SK-N-SH treated with all-trans-retinoic acid at 6 μM for 48 hours (cell line): ENCODE measurements at regions not wholly inside any gene's neighbourhood (a gene's known extent, or its start where the extent isn't known, plus 50 kb on each side); places are given as distances from the start of the nearest gene placed in this dataset.

Source experiments
- ATAC-seq: fragments of 200-7000 bp; cut with Tn5 transposase; 3 replicates; pipeline ENCODE4 v1.9.1; 2020; ENCODE audit warnings: mild to moderate bottlenecking, moderate library complexity
- ARNTL ChIP-seq: fragments of 450-650 bp; formaldehyde crosslinking; IDR thresholded peaks from 2 replicates; pipeline ENCODE4 v1.5.0; 2020; ENCODE audit warnings: low read depth, mild to moderate bottlenecking, moderate library complexity, borderline replicate concordance
- BACH2 ChIP-seq: fragments of 250-450 bp; sonication (Bioruptor Pico); IDR thresholded peaks from 2 replicates; pipeline ENCODE4 v1.9.0; 2021; ENCODE audit warnings: mild to moderate bottlenecking, borderline replicate concordance
- CSDC2 ChIP-seq: fragments of 250-450 bp; sonication (Bioruptor Pico); IDR thresholded peaks from 2 replicates; pipeline ENCODE4 v1.5.0; 2020; ENCODE audit warnings: mild to moderate bottlenecking, moderate library complexity
- ESRRG ChIP-seq: fragments of 250-450 bp; sonication (Bioruptor Pico); IDR thresholded peaks from 2 replicates; pipeline ENCODE4 v1.6.1; 2021; ENCODE audit warnings: mild to moderate bottlenecking
- GLIS3 ChIP-seq: fragments of 250-450 bp; sonication (Bioruptor Pico); IDR thresholded peaks from 2 replicates; pipeline ENCODE4 v1.5.0; 2020; ENCODE audit warnings: mild to moderate bottlenecking, moderate library complexity
- ISL1 ChIP-seq: fragments of 250-450 bp; sonication (Bioruptor Pico); IDR thresholded peaks from 2 replicates; pipeline ENCODE4 v2.1.2; 2022; ENCODE audit warnings: mild to moderate bottlenecking, moderate library complexity
- POU6F1 ChIP-seq: fragments of 250-450 bp; sonication (Bioruptor Pico); IDR thresholded peaks from 2 replicates; pipeline ENCODE4 v1.8.0; 2021; ENCODE audit warnings: low read depth, mild to moderate bottlenecking, moderate library complexity, borderline replicate concordance
- PPARA ChIP-seq: fragments of 250-450 bp; sonication (Bioruptor Pico); IDR thresholded peaks from 2 replicates; pipeline ENCODE4 v1.5.0; 2020; ENCODE audit warnings: mild to moderate bottlenecking, borderline replicate concordance
- RARB ChIP-seq: fragments of 250-450 bp; sonication (Bioruptor Pico); IDR thresholded peaks from 2 replicates; pipeline ENCODE4 v1.8.0; 2021; ENCODE audit warnings: mild to moderate bottlenecking, moderate library complexity
- SNAI2 ChIP-seq: fragments of 250-450 bp; sonication (Bioruptor Pico); IDR thresholded peaks from 2 replicates; pipeline ENCODE4 v1.5.0; 2020; ENCODE audit warnings: mild to moderate bottlenecking, moderate library complexity
- TCF4 ChIP-seq: fragments of 250-450 bp; sonication (Bioruptor Pico); IDR thresholded peaks from 2 replicates; pipeline ENCODE4 v1.8.0; 2021; ENCODE audit warnings: mild to moderate bottlenecking, moderate library complexity, borderline replicate concordance
- TOX ChIP-seq: fragments of 250-450 bp; sonication (Bioruptor Pico); IDR thresholded peaks from 2 replicates; pipeline ENCODE4 v1.8.0; 2021; ENCODE audit warnings: mild to moderate bottlenecking, moderate library complexity, borderline replicate concordance
- ZC3H10 ChIP-seq: fragments of 250-450 bp; sonication (Bioruptor Pico); IDR thresholded peaks from 2 replicates; pipeline ENCODE4 v1.5.1; 2021; ENCODE audit warnings: mild to moderate bottlenecking, moderate library complexity
- ZFP3 ChIP-seq: fragments of 250-450 bp; sonication (Bioruptor Pico); IDR thresholded peaks from 2 replicates; pipeline ENCODE4 v1.5.0; 2020; ENCODE audit warnings: mild to moderate bottlenecking, moderate library complexity
- ZNF565 ChIP-seq: fragments of 450-650 bp; formaldehyde crosslinking; conservative IDR thresholded peaks from 2 replicates; pipeline ENCODE4 v1.5.0; 2020; ENCODE audit warnings: low read depth, mild to moderate bottlenecking, moderate library complexity
- ZNF70 ChIP-seq: fragments of 450-650 bp; formaldehyde crosslinking; IDR thresholded peaks from 2 replicates; pipeline ENCODE4 v1.5.0; 2020; ENCODE audit warnings: mild to moderate bottlenecking, moderate library complexity
- ZNF8 ChIP-seq: fragments of 450-650 bp; formaldehyde crosslinking; IDR thresholded peaks from 2 replicates; pipeline ENCODE4 v1.5.0; 2020; ENCODE audit warnings: mild to moderate bottlenecking, moderate library complexity
- TF ChIP-seq, protein P1 (sequence below): fragments of 250-450 bp; sonication (Bioruptor Pico); IDR thresholded peaks from 2 replicates; pipeline ENCODE4 v1.8.0; 2020; ENCODE audit warnings: mild to moderate bottlenecking, moderate library complexity, borderline replicate concordance
- TF ChIP-seq, protein P2 (sequence below): fragments of 250-450 bp; sonication (Bioruptor Pico); IDR thresholded peaks from 2 replicates; pipeline ENCODE4 v1.5.1; 2020; ENCODE audit warnings: low read depth, mild to moderate bottlenecking, moderate library complexity
- TF ChIP-seq, protein P3 (sequence below): fragments of 250-450 bp; sonication (Bioruptor Pico); IDR thresholded peaks from 2 replicates; pipeline ENCODE4 v1.5.0; 2020; ENCODE audit warnings: mild to moderate bottlenecking, moderate library complexity
- TF ChIP-seq, protein P4 (sequence below): fragments of 250-450 bp; sonication (Bioruptor Pico); IDR thresholded peaks from 2 replicates; pipeline ENCODE4 v1.5.1; 2021; ENCODE audit warnings: mild to moderate bottlenecking, moderate library complexity

DNA sequence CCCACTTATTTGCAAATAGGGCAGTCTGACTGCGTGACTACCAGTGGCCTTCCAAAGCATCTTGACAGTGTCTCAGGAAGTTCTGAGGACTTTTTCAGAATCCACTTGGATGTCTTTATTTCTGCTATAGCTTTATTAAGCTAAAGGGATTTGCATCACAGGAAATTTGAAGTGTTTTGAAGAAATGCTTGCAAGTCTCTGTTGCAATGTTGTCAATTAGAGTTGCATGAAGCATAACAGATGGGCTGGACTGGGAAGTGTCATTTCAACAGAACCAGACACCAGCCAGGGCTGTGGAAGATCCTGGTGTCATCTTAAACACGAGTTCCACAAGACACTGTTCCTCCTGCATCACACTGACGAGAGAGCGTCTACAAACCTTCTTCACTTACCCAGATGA lies 224.5 kb downstream of the EN1 start:
- no peak for TF ChIP-seq TCF4 (CRISPR knock-in tag)
- no peak for TF ChIP-seq BACH2 (CRISPR knock-in tag)
- TF ChIP-seq, protein P1, sequence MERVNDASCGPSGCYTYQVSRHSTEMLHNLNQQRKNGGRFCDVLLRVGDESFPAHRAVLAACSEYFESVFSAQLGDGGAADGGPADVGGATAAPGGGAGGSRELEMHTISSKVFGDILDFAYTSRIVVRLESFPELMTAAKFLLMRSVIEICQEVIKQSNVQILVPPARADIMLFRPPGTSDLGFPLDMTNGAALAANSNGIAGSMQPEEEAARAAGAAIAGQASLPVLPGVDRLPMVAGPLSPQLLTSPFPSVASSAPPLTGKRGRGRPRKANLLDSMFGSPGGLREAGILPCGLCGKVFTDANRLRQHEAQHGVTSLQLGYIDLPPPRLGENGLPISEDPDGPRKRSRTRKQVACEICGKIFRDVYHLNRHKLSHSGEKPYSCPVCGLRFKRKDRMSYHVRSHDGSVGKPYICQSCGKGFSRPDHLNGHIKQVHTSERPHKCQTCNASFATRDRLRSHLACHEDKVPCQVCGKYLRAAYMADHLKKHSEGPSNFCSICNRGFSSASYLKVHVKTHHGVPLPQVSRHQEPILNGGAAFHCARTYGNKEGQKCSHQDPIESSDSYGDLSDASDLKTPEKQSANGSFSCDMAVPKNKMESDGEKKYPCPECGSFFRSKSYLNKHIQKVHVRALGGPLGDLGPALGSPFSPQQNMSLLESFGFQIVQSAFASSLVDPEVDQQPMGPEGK (CRISPR knock-in tag) = no peak
- no peak for TF ChIP-seq ESRRG (CRISPR knock-in tag)
- no peak for TF ChIP-seq ZNF70 (CRISPR knock-in tag)
- no peak for TF ChIP-seq ZNF565 (CRISPR knock-in tag)
- TF ChIP-seq ARNTL (CRISPR knock-in tag) = no peak
- no peak for TF ChIP-seq POU6F1 (CRISPR knock-in tag)
- no peak for TF ChIP-seq ZC3H10
- TF ChIP-seq, protein P2, sequence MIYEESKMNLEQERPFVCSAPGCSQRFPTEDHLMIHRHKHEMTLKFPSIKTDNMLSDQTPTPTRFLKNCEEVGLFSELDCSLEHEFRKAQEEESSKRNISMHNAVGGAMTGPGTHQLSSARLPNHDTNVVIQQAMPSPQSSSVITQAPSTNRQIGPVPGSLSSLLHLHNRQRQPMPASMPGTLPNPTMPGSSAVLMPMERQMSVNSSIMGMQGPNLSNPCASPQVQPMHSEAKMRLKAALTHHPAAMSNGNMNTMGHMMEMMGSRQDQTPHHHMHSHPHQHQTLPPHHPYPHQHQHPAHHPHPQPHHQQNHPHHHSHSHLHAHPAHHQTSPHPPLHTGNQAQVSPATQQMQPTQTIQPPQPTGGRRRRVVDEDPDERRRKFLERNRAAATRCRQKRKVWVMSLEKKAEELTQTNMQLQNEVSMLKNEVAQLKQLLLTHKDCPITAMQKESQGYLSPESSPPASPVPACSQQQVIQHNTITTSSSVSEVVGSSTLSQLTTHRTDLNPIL = no peak
- no peak for TF ChIP-seq GLIS3
- no peak for TF ChIP-seq ZNF8 (CRISPR knock-in tag)
- TF ChIP-seq SNAI2 (CRISPR knock-in tag) = no peak
- no peak for TF ChIP-seq CSDC2 (CRISPR knock-in tag)
- TF ChIP-seq, protein P3, sequence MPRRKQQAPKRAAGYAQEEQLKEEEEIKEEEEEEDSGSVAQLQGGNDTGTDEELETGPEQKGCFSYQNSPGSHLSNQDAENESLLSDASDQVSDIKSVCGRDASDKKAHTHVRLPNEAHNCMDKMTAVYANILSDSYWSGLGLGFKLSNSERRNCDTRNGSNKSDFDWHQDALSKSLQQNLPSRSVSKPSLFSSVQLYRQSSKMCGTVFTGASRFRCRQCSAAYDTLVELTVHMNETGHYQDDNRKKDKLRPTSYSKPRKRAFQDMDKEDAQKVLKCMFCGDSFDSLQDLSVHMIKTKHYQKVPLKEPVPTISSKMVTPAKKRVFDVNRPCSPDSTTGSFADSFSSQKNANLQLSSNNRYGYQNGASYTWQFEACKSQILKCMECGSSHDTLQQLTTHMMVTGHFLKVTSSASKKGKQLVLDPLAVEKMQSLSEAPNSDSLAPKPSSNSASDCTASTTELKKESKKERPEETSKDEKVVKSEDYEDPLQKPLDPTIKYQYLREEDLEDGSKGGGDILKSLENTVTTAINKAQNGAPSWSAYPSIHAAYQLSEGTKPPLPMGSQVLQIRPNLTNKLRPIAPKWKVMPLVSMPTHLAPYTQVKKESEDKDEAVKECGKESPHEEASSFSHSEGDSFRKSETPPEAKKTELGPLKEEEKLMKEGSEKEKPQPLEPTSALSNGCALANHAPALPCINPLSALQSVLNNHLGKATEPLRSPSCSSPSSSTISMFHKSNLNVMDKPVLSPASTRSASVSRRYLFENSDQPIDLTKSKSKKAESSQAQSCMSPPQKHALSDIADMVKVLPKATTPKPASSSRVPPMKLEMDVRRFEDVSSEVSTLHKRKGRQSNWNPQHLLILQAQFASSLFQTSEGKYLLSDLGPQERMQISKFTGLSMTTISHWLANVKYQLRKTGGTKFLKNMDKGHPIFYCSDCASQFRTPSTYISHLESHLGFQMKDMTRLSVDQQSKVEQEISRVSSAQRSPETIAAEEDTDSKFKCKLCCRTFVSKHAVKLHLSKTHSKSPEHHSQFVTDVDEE = no peak
- TF ChIP-seq RARB (CRISPR knock-in tag) = no peak
- TF ChIP-seq, protein P4, sequence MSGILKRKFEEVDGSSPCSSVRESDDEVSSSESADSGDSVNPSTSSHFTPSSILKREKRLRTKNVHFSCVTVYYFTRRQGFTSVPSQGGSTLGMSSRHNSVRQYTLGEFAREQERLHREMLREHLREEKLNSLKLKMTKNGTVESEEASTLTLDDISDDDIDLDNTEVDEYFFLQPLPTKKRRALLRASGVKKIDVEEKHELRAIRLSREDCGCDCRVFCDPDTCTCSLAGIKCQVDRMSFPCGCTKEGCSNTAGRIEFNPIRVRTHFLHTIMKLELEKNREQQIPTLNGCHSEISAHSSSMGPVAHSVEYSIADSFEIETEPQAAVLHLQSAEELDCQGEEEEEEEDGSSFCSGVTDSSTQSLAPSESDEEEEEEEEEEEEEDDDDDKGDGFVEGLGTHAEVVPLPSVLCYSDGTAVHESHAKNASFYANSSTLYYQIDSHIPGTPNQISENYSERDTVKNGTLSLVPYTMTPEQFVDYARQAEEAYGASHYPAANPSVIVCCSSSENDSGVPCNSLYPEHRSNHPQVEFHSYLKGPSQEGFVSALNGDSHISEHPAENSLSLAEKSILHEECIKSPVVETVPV = no peak
- TF ChIP-seq TOX (CRISPR knock-in tag) = no peak
- no peak for TF ChIP-seq PPARA (CRISPR knock-in tag)
- TF ChIP-seq ZFP3 = no peak
- ATAC-seq = no peak

DNA sequence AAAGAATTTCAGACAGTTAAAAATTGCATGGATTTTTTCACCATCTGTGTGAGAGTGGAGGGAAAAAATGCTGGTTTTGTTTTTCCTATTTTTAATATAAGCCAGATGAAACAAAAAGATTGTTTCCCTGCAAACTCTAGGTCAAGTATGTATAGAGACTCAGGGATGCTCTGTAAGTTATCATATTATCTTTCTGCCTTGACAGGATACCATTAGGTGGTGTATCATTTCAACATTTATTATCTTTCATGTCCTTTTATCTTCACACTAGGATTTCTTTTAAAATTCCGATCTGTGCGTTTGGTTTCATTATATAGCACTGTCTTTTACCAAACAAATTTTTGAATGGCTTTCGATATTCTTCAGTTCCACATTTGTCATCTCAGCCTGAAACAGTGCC lies 225.3 kb downstream of the EN1 start:
- ATAC-seq = peak; percentile 18; the same call in 1 of the 3 replicates
- no peak for TF ChIP-seq PPARA (CRISPR knock-in tag)
- TF ChIP-seq, protein P1 (CRISPR knock-in tag) = no peak
- TF ChIP-seq ZNF8 (CRISPR knock-in tag) = no peak
- TF ChIP-seq, protein P4 = no peak
- TF ChIP-seq ISL1 (CRISPR knock-in tag) = peak; percentile 64
